ENCODE measurements at regions not wholly inside any gene's neighbourhood (a gene's known extent, or its start where the extent isn't known, plus 50 kb on each side); places are given as distances from the start of the nearest gene placed in this dataset.
"Not testable (repeated sequence)": the region's sequence is repeated elsewhere in the genome, so short reads cannot be mapped to it uniquely, and the experiment has no call there.

- H3K4me3 Mint-ChIP-seq = no peak overlapping the region
- H3K27me3 Mint-ChIP-seq (ENCODE audit: low read depth) = peaks cover 15% of the 10 kb centered on the region
- H3K9me3 Mint-ChIP-seq = peaks cover 8% of the 10 kb centered on the region
- H3K4me1 Mint-ChIP-seq = peaks cover 11% of the 10 kb centered on the region
- no peak for TF ChIP-seq CTCF (conservative IDR thresholded peaks at IDR 0.05)
- no peak for DNase-seq (ENCODE audit: low read depth, low spot score)
- H3K27ac Mint-ChIP-seq (ENCODE audit: unreplicated experiment) = no peak overlapping the region
- H3K36me3 Mint-ChIP-seq (ENCODE audit: low read depth) = no peaks in the 10 kb centered on the region
Observed at GRCh38 chr6:13874191-13874549, 50.6 kb upstream of the RNF182 start.

GRCh38 chr6:13873288-13874190 lies 51.2 kb upstream of the RNF182 start:
- Mint-ChIP-seq H3K4me1 (peaks cover 11% of the 10 kb centered on the region), H3K27me3 (ENCODE audit: low read depth) (peaks cover 15% of the 10 kb centered on the region), H3K27ac (ENCODE audit: unreplicated experiment) (no peak overlapping the region), H3K36me3 (ENCODE audit: low read depth) (no peaks in the 10 kb centered on the region), H3K9me3 (peaks cover 8% of the 10 kb centered on the region), H3K4me3 (no peak overlapping the region)
- DNase-seq (ENCODE audit: low read depth, low spot score) = peak; percentile 71
- peak; percentile 83 for TF ChIP-seq CTCF (conservative IDR thresholded peaks at IDR 0.05)

- Mint-ChIP-seq H3K4me1 (peaks cover 11% of the 10 kb centered on the region), H3K9me3 (peaks cover 2% of the 10 kb centered on the region), H3K4me3 (no peak overlapping the region), H3K27me3 (ENCODE audit: low read depth) (peaks cover 15% of the 10 kb centered on the region), H3K36me3 (ENCODE audit: low read depth) (no peaks in the 10 kb centered on the region), H3K27ac (ENCODE audit: unreplicated experiment) (no peak overlapping the region)
- DNase-seq (ENCODE audit: low read depth, low spot score) = no peak
- no peak for TF ChIP-seq CTCF (conservative IDR thresholded peaks at IDR 0.05)
Observed at GRCh38 chr6:13872681-13873080, 52.1 kb upstream of the RNF182 start.

GRCh38 chr6:13872006-13872405 lies 52.7 kb upstream of the RNF182 start:
- not testable (repeated sequence) for H3K4me1 Mint-ChIP-seq

GRCh38 chr6:13870214-13870830 lies 54.4 kb upstream of the RNF182 start:
- H3K4me3 Mint-ChIP-seq = no peak overlapping the region
- peaks cover 4% of the 10 kb centered on the region for H3K4me1 Mint-ChIP-seq
- H3K9me3 Mint-ChIP-seq = no peaks in the 10 kb centered on the region
- no peak for DNase-seq (ENCODE audit: low read depth, low spot score)
- H3K36me3 Mint-ChIP-seq (ENCODE audit: low read depth) = no peaks in the 10 kb centered on the region
- no peak overlapping the region for H3K27ac Mint-ChIP-seq (ENCODE audit: unreplicated experiment)
- no peak for TF ChIP-seq CTCF (conservative IDR thresholded peaks at IDR 0.05)
- peaks cover 15% of the 10 kb centered on the region for H3K27me3 Mint-ChIP-seq (ENCODE audit: low read depth)

More at GRCh38 chr6:13872006-13872405, 52.7 kb upstream of the RNF182 start:
- H3K27me3 Mint-ChIP-seq (ENCODE audit: low read depth) = peaks cover 15% of the 10 kb centered on the region
- not testable (repeated sequence) for H3K9me3 Mint-ChIP-seq; H3K4me3 Mint-ChIP-seq; DNase-seq (ENCODE audit: low read depth, low spot score); H3K36me3 Mint-ChIP-seq (ENCODE audit: low read depth); H3K27ac Mint-ChIP-seq (ENCODE audit: unreplicated experiment)

- Mint-ChIP-seq H3K27me3 (ENCODE audit: low read depth) (peaks cover 6% of the 10 kb centered on the region), H3K27ac (ENCODE audit: unreplicated experiment) (no peak overlapping the region)
Observed at GRCh38 chr6:13868236-13868635, 53.9 kb upstream of the MCUR1 start.

More at GRCh38 chr6:13868236-13868635, 53.9 kb upstream of the MCUR1 start:
- no peak for DNase-seq (ENCODE audit: low read depth, low spot score)
- Mint-ChIP-seq H3K9me3 (no peaks in the 10 kb centered on the region), H3K36me3 (ENCODE audit: low read depth) (no peaks in the 10 kb centered on the region), H3K4me1 (peaks cover 8% of the 10 kb centered on the region), H3K4me3 (no peak overlapping the region)
- TF ChIP-seq CTCF (conservative IDR thresholded peaks at IDR 0.05) = no peak
